ENCODE measurements at regions not wholly inside any gene's neighbourhood (a gene's known extent, or its start where the extent isn't known, plus 50 kb on each side); places are given as distances from the start of the nearest gene placed in this dataset.

DNA sequence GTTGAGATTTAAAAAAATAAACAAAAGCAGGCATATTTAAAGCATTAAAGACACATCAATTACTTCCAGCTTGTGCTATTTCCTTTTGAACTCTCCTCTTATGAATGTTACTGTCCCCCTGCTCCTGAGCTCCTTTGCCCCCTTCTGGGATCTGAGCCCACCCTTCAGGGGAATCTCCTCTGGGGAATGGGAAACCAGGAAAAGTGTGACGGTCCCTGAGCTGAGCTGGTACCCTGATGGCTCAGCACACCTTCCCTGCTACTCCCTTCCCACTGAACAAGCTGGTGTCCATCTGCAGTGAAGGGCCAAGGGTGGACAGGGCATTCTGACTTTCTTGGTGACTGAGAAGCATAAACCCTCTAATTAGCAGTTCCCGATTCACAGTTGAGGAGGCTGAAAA, 356.3 kb downstream of the PTEN start:
- no peak for TF ChIP-seq POLR2A (IDR thresholded peaks at IDR 0.05; ENCODE audit: low read length)
- TF ChIP-seq GATA1 (IDR thresholded peaks at IDR 0.05; ENCODE audit: low read depth, low read length) = no peak

Data from erythroblast (primary cell).